ENCODE measurements at regions not wholly inside any gene's neighbourhood (a gene's known extent, or its start where the extent isn't known, plus 50 kb on each side); places are given as distances from the start of the nearest gene placed in this dataset.
"Not testable (repeated sequence)": the region's sequence is repeated elsewhere in the genome, so short reads cannot be mapped to it uniquely, and the experiment has no call there.

DNA sequence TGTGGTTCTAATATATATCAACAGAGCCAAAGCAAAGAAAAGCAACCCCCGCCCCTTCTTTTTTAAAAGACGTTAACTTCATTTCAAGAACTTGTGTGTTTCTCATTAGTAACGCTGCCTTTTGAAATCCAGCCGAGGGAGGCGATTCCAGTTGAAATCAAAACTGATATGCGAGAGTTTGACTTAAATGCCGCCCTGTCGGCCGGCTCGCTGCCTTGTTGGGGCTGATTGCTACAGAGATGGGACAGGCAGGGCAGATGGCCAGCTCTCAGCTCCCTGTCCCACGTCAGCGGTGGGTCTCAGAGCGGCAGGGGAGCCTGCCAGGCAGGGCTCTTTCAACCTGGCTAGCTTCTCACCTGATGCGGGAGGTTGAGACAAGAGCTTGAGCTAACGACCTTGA lies 51.9 kb upstream of the ALX4 start:
- no peak for ATAC-seq
- DNase-seq, result no peak
- intact Hi-C loops (cut with micrococcal nuclease), result no loop called here

DNA sequence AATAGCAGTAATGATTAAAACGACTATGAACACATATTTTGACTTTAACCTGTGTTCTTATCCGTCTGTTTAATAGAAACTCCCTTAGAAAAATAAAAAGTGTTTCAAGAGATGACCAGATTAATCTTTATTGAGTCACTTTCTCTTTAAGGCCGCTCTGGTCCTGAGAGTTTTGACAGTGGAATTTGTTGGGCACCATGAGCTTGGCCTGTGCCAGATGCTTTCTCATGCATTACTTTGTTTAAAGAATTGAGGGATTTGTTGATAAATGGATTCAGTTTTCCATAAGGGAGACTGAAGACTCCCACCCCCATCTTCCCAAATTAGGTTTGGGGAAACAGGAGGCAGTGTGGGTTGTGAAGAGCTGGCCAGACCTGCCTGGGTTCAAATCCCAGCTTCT lies 53.2 kb upstream of the ALX4 start:
- DNase-seq, result no peak
- intact Hi-C loops (cut with micrococcal nuclease), result no loop called here
- no peak for ATAC-seq

DNA sequence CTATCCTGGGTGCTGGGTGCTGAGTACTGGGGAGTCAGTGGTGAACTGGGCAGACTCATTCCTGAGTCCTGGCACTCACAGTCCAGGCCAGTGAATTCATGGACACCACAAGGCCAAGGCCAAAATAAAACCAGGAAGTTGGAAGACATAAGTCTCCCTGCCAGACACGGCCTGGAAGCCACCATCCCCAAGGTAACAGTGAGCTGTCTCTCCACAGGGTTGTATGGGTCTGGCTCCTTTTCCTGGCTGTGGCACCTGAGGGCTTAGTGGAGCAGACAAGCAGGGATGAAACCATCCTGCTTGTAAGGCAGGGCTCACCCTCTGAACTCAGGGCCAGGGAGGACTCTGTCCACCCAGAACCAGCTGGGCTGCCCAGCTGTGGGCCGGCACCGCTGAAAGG lies 54.7 kb upstream of the ALX4 start:
- intact Hi-C loops (cut with micrococcal nuclease), result no loop called here
- DNase-seq (no peak), ATAC-seq (no peak)

DNA sequence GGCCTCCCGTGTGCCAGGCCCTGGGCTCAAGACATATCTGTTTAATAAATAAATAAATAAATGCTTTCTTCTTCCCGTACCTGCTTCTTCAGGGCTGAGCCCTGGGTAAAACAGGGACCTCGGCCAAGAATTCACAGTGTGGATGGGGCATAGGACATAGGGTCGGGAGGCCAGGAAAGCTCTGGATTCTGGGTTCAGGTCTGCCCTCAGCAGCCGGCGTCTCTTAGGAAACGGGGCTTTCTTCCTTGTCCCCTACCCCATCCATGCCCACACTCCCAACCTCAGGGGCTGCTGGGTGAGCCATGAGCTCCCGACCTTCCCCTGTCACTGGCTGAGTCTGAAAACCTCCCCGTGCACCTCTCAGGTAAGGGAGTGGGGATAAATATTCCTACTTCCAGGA lies 55.7 kb upstream of the ALX4 start:
- no peak for DNase-seq
- ATAC-seq, result no peak
- intact Hi-C loops (cut with micrococcal nuclease), result no loop called here

DNA sequence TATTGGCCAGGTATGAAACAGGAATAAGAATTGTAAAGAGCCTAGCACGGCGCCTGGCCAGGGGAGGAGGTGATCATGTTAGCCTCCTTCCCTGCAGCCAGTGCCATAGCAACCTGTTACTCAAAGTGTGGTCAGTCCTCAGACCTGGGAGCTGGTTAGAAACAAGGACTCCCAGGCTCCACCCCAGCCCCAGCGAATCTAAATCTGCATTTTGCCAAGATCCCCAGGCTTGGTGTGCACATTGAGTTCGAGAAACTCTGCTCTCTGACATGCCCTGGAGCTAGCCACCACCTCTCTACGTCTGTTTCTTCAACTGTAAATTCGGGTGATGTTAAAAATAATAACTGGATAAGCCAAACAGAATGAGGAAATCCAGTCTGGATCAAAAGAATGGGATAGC lies 56.1 kb upstream of the ALX4 start:
- ATAC-seq (no peak), DNase-seq (no peak)
- intact Hi-C loops (cut with micrococcal nuclease), result no loop called here

DNA sequence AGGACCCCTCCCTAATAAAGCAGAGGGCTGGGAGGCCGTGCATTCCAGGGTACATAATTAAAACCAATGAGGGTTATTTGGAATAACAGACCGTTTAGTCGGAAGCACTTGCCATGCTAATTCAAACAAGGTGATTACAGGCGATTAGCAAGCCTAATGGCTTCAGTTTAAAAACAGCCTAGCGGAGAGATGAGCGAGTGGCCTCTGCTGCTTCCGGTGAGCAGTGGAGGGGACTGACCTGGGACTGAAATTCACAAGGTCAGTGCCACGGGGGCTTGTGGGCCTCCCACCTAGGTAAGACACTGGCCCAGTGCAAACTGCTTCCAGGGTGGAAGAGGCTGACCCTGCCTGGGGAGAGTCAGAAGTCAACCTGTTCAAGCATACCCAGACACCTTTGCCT lies 56.8 kb upstream of the ALX4 start:
- no peak for ATAC-seq
- intact Hi-C loops (cut with micrococcal nuclease), result no loop called here

DNA sequence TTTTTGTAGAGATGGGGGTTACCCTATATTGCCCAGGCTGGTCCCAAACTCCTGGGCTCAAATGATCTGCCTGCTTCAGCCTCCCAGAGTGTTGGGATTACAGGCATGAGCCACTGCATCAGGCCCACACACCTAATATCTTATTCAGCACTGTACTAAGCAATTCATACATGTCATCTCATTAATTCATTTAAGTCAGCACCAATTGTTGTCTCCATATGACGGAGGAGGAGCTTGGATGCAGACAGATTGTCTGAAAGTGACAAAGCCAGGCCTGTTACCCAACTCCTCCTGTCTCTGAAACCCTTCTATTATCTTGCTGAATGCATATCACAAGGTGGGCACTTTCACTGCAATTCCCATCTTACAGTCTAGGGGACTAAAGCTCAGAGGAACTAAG lies 57.5 kb upstream of the ALX4 start:
- ATAC-seq (no peak), DNase-seq (no peak)
- intact Hi-C loops (cut with micrococcal nuclease), result no loop called here

More for the DNA sequence above, 56.8 kb upstream of the ALX4 start:
- no peak for DNase-seq

DNA sequence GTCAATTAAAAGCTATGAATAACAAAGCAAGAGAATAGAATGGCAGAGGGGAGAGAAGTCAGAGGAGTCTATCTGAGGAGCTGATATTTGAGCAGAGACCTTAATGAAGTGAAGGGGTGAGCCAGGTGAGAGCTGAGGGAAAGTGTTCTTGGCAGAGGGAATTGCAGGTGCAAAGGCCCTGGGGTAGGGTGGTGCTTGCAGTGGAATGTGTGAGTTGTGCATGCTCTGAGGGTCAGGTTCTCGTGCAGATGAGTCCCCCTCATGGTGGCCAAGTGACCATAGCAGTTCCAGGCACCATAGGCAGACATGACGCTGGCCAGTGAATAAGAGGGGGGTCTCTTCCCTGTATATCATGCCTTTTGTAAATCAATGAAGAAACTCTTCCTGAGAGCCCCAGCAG lies 58.9 kb upstream of the ALX4 start:
- ATAC-seq (no peak), DNase-seq (no peak)
- intact Hi-C loops (cut with micrococcal nuclease), result no loop called here

DNA sequence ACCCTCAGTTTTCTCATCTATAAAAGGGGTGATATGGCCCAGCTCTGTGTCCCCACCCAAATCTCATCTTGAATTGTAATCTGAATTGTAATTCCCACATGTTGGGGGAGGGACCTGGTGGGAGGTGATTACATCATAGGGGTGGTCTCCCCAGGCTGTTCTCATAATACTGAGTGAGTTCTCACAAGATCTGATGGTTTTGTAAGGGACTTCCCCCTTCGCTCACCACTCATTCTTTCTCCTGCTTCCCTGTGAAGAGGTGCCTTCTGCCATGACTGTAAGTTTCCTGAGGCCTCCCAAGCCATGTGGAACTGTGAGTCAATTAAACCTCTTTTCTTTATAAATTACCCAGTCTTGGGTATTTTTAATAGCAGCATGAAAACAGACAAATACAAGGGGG lies 61.1 kb upstream of the ALX4 start:
- ATAC-seq; intact Hi-C loops (cut with micrococcal nuclease); DNase-seq: not testable (repeated sequence)

DNA sequence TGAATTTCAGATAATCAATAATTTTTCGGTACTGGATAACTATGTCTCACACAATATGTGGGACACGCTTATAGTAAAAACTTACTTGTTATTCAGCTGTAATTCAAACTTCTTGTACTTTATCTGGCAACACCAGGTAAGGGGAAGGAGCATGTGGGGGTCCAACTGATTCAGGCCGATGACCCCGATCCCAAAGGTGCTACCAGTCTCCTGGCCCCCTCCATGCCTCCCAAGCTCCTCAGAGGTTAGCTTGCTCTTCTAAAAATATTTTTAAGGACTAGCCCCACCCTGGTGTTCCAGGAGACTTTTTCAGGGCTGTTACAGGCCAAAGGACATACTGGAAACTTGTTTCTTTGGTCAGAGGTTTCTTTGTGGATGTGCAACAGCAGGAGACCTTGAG lies 61.8 kb upstream of the ALX4 start:
- DNase-seq (no peak), ATAC-seq (no peak)
- intact Hi-C loops (cut with micrococcal nuclease), result no loop called here

DNA sequence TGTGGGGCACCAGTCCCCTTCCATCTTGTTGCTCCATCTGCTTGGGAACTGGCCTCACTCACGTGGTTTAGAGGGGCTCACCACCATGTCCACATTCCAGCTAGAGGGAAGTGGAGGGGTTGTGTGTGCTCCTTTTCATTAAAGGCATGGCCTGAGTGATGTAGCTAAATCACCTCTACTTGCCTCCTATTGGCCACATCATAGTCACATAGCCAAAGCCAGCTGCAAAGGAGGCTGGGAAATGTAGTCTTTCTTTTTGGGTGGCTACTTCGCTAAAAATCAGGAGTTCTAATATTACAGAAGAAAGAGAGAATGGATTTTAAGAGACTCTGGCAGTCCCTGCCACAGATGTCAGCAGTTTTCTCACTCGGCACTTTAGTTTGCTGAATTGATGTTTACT lies 63.0 kb upstream of the ALX4 start:
- no peak for ATAC-seq
- no peak for DNase-seq
- intact Hi-C loops (cut with micrococcal nuclease), result no loop called here

DNA sequence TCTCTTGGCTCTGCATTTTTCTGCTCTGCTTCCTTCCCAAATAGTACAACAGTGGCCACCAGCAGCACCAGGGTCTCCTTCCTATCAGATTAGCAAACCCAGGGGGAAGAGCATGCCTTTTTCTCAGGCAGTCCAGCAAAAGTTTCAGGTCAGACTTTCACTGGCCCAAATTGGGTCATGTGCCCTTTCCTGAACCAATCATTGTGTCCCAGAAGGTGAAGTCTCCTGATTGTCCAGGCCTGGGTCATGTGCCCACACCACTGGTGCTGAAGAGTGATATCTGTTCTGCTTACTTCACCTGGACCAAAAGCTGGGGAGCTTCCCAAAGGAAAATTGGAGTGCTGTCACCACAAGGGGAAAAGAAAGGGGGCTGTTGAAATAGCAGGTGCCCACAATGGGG lies 64.1 kb upstream of the ALX4 start:
- ATAC-seq (no peak), DNase-seq (no peak)
- intact Hi-C loops (cut with micrococcal nuclease), result no loop called here

DNA sequence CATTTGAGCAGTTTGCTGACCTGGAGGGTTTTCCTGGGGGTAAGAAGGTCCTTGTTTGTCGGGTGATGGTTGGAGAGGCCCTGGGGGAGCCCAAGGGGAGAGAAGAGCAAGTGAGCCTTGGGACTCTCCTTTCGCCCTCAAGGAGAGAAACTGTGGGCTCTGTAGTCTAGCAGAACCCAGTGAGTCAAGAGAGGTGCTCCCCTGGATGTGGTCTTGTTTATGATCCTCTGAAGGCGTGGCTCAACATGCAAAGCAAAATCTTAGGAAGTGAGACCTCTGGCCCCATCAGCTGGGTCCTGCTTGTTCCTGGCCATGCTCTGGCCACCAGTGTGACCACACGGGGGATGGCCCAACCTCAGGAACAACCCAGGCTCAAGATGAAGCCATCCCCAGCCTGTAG lies 66.5 kb upstream of the ALX4 start:
- intact Hi-C loops (cut with micrococcal nuclease), result no loop called here
- DNase-seq (no peak), ATAC-seq (no peak)

DNA sequence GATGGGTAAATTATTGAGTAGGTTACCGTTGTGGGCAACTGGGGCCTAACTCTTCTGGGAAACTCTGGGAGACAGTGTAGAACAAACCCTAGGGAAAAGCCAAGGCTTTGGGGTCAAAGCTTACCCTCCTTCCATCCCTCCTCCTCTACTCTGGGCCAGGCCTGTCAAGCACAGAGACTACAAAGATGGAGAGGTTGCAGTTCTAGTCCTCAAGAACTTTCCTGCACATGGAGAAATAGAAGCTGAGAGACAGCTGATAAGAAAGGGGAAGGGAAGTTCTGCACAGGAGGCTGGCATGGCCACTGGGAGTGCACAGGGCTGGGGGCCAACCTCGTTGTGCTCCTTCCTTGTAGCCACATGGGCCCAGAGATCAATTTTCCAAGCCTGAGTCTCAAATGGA lies 67.2 kb upstream of the ALX4 start:
- DNase-seq (no peak), ATAC-seq (no peak)
- intact Hi-C loops (cut with micrococcal nuclease), result no loop called here

DNA sequence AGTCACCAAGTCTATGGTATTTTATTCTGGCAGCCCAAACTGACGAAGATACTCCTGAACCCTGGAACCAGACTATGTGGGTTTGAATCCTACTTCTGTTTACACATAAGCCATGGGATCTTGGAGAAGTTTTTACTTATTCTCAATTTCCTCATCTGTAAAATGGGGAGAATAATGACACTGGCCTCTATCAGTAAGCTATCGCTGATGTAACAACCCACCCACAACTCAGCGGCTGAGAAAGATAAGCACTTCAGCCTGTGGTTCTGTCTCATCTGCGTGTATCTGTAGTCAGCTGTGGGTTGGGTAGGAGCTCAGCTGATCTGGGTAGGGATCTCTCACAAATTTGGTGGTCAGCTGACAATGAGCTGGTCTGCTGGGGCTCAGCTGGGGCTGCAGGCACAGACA lies 68.0 kb upstream of the ALX4 start:
- intact Hi-C loops (cut with micrococcal nuclease), result no loop called here
- DNase-seq, result no peak
- no peak for ATAC-seq

DNA sequence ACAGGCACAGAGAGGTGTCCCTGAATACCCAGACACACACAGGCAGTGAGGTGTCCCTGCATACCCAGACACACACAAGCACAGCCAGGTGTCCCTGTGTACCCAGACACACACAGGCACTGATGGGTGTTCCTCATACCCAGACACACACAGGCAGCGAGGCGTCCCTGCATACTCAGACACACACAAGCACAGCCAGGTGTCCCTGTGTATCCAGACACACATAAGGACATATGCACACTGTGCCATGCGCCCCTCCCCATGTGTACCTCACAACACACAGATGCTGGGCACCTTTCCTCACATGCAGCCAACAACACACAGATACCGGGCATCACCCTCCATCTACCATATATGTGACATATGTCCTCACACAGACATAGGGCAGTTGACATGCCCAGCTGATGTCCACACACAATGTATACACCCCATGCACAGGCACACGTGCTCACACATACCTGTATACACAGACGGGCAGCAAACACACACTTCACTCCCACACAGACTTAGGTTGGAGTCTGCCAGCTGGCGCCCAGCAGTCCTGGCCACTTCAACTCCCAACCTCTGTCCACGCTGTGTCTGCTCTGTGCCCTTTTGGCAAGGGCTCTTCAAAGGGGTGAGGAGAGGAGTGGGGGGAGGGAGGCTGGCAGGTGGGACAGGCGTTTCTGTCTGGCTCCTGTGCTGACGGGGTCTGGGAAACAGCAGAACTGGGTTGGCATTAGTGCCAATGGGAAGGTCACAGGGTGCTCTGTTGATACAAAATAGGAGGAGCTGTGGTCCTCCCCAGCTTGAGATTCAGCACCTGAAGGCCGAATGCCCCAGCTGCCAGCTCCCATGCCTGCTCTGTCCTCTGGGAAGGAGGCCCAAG lies 69.4 kb upstream of the ALX4 start:
- peak; percentile 79 for ATAC-seq
- no peak for DNase-seq
- intact Hi-C loops (cut with micrococcal nuclease), result no loop called here

DNA sequence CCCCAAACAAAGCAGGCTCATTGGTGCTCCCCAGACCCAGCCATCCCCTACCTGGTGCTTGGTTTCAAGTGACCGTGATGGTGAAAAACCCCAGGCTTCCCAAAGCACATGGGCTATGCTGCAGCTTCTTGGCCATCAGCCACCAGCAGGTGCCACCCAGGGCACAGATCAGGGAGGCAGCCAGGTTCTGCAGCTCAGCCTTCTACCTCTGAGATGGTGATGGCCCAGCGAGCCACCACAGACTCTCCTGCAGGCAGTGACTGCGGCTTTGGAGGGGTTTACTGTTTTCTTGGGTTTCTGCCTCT lies 70.0 kb upstream of the ALX4 start:
- DNase-seq (no peak), ATAC-seq (no peak)
- intact Hi-C loops (cut with micrococcal nuclease), result no loop called here

DNA sequence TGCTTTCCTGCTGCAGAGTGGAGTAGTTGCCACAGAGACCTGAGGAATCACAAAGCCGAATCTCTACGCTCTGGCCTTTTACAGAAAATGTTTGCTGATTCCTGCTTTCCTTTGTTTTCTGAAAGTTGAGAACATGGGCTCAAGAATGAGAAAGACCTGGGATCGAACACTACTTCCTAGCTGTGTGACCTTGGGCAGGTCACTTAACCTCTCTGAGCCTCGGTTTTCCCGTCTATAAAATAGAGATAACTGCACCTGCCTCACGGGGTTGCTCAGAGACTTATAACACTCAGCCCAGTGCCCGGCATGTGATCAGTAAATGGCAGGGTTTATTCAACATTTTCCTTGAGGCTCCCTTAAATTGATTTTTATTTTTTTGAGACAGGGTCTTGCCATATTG lies 70.9 kb upstream of the ALX4 start:
- intact Hi-C loops (cut with micrococcal nuclease), result no loop called here
- no peak for ATAC-seq
- DNase-seq, result no peak

DNA sequence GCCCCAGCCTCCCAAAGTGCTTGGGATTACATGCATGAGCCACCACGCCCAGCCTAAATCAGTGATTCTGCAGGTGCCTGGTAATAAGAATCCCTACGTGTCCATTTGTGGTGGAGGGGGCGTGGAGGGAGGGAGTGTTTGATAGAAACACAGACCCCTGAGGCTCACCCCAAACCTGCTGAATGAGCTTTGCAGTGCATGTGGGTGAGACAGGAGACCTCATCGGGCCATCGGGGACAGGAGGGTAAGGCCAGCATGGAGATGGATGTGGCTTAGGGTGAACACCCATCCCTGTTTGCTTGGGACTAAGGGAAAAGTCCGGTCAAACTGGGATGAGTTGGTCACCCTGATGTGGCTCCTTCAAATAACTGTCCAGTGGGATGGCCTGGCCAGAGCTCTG lies 71.3 kb upstream of the ALX4 start:
- ATAC-seq, result no peak
- intact Hi-C loops (cut with micrococcal nuclease), result no loop called here
- no peak for DNase-seq

DNA sequence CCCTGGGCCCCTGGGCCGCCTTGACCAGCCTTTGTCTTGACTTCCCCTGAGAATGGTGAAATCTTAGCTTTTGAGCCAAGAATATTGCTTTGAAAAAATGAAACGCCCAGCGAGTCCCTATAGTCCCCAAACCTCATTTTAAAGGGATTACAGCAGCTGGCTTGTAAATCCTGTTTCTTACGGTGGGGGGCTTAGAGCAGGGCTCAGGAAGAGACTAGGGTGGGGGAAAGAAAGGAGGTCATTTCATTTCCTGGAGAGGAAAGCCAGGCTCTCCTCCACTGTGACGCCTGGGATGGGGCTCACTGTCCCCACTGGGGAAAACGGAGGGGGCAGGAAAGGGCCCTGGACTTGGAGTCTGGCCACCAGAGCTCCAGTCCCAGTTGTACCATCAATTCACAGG lies 72.2 kb upstream of the ALX4 start:
- DNase-seq (no peak), ATAC-seq (no peak)
- intact Hi-C loops (cut with micrococcal nuclease), result no loop called here

DNA sequence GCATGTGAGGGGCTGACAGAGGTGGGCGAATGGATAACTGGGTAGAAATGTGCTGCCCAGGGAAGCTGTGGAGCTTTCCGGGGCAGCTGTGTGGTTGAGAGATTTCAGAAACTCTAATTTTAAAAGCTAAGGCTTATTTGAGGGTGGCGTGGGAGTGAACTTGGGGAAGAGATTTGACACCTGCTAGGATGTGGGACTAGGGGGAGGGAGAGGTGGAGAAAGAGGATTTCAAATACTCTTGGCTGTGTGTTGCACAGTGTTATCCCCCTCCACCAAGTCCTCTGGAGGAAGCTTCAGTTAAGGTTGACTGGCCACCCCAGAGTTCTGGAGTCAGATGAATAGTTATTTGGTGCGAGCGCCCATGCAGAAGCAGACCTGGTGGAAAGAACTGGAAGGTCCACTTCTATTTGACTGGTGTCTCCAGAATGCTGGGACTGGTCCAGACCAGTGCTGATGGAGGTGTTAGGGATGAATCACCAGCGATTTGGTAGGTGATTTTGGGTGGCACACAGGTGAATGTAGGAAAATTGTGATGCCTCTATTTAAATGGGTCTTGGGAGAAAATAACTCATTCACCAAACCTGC lies 72.8 kb upstream of the ALX4 start:
- ATAC-seq (no peak), DNase-seq (no peak)
- intact Hi-C loops (cut with micrococcal nuclease), result no loop called here

DNA sequence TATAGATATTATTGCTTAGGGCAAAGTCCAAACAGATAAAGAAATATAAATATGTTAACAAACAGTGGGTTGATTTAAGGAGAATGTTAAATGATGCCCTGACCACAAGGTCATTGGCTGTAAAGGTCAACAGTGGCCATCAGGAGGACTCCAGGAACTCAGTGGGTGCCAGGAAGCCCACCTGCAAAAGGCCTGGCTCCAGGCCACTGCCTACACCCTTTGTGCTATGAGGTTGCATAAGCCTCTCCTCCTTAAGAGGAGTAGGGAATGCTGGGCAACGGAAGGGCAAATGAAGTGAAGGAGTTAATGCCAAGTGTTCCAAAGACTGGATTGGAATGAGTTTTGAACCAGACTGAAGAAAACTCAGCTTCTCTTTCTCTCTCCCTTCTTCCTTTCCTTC lies 73.3 kb upstream of the ALX4 start:
- DNase-seq, result no peak
- intact Hi-C loops (cut with micrococcal nuclease), result no loop called here
- no peak for ATAC-seq

All from left ventricle myocardium superior (tissue), 1 donor.